Adrenal gland (tissue), 9 donors: ENCODE measurements at regions not wholly inside any gene's neighbourhood (a gene's known extent, or its start where the extent isn't known, plus 50 kb on each side); places are given as distances from the start of the nearest gene placed in this dataset.

Source experiments
- DNase-seq, 7 donors: peaks; one replicate each; pipeline ENCODE4 v3.0.0-alpha.2; 2019 to 2020
- H3K27ac ChIP-seq, 5 donors: fragments of 200-600 bp; sonication (generic) in 4 of 5; 1 replicate in 3 of 5; 2 replicates in 2 of 5; pipeline versions ENCODE4 v1.5.1 to v1.8.0; 2016 to 2020; ENCODE audit warnings: mild to moderate bottlenecking in 1 of 5
- H3K27me3 ChIP-seq: fragments of 200-600 bp; 2 replicates; pipeline ENCODE4 v1.8.0; 2021
- H3K36me3 ChIP-seq, 2 donors: fragments of 200-600 bp; replicated peaks in 1 of 2; 1 replicate in 1 of 2; 2 replicates in 1 of 2; pipeline versions ENCODE4 v1.5.1 to v1.8.0; 2018 to 2022
- H3K4me1 ChIP-seq, 2 donors: fragments of 200-600 bp; replicated peaks in 1 of 2; 1 replicate in 1 of 2; 2 replicates in 1 of 2; pipeline versions ENCODE4 v1.5.1 to v1.8.0; 2018 to 2021
- H3K4me3 ChIP-seq, 4 donors: fragments of 200-600 bp; sonication (generic) in 3 of 4; one replicate each; pipeline ENCODE4 v1.5.1; 2016 to 2018
- H3K9me3 ChIP-seq, 3 donors: fragments of 200-600 bp; sonication (generic) in 1 of 3; replicated peaks in 1 of 3; 1 replicate in 2 of 3; 2 replicates in 1 of 3; pipeline versions ENCODE4 v1.5.1 to v1.8.0; 2016 to 2021
- CTCF ChIP-seq, 6 experiments: fragments of 450-650 bp in 4 of 6; fragments of 200-600 bp in 2 of 6; sonication (generic) in 1 of 6; IDR thresholded peaks; 1 replicate in 5 of 6; 2 replicates in 1 of 6; pipeline versions ENCODE4 v1.5.1 to v1.8.0; 2016 to 2021; ENCODE audit warnings: antibody characterized with exemption in 6 of 6, mild to moderate bottlenecking in 2 of 6, moderate library complexity in 1 of 6
- POLR2A ChIP-seq, 2 donors: fragments of 450-650 bp; IDR thresholded peaks; one replicate each; pipeline ENCODE4 v1.6.1; 2017; ENCODE audit warnings: antibody characterized with exemption in 2 of 2, mild to moderate bottlenecking in 2 of 2, moderate library complexity in 1 of 2
- WGBS, 4 donors: extraction: QIAGEN DNeasy Blood & Tissue Kit in 2 of 4; methylation state at CpG; one replicate each; pipeline versions ENCODE4 v1.1.5 to v1.1.7; 2013 to 2017; 5-methylcytosine and 5-hydroxymethylcytosine counted together
- intact Hi-C, 2 donors: fragments of 100-400 bp; cut with DNase I; formaldehyde crosslinking; loops; one replicate each; pipeline versions ENCODE4 v1.14.1 to v1.15.0; 2022 to 2023
- donor health status: healthy with polysubstance abuse.
- donor health status: Bipolar disorder and iron deficiency.
- donor health status: DM: yes; HTN: yes; CAD: no.
- donor health status: DM: no; HTN: no; CAD: no.
- donor health status: DM: no; HTN: no; CAD: no.

- no peak for TF ChIP-seq POLR2A (IDR thresholded peaks at IDR 0.05)
- no peak for TF ChIP-seq CTCF (IDR thresholded peaks at IDR 0.05)
- H3K27ac ChIP-seq, result no peak overlapping the region
- H3K4me3 ChIP-seq, result no peak overlapping the region
- DNase-seq, result no peak
- H3K36me3 ChIP-seq, result no peaks in the 10 kb centered on the region
- H3K4me1 ChIP-seq, result no peaks in the 10 kb centered on the region
- 75 to 84% (median 80%) methylated on average over 5 of the region's 5 CpGs for WGBS, 4 donors
- intact Hi-C loops, result no loop called here
- H3K9me3 ChIP-seq, result no peaks in the 10 kb centered on the region
- peaks cover 4% of the 10 kb centered on the region for H3K27me3 ChIP-seq
Observed at GRCh38 chr3:25887907-25888306, 98.0 kb downstream of the OXSM start.

- intact Hi-C loops, result no loop called here
Observed at GRCh38 chr3:25888892-25889524, 99.1 kb downstream of the OXSM start.

GRCh38 chr3:25889525-25889917 lies 99.6 kb downstream of the OXSM start:
- Histone ChIP-seq H3K27me3 (peaks cover 4% of the 10 kb centered on the region), H3K9me3 (no peaks in the 10 kb centered on the region), H3K36me3 (no peaks in the 10 kb centered on the region), H3K4me1 (no peaks in the 10 kb centered on the region), H3K27ac (no peak overlapping the region), H3K4me3 (no peak overlapping the region)
- intact Hi-C loops, result no loop called here
- TF ChIP-seq CTCF (IDR thresholded peaks at IDR 0.05) (no peak), POLR2A (IDR thresholded peaks at IDR 0.05) (no peak)
- 87 to 96% (median 90%) methylated on average over 2 of the region's 2 CpGs for WGBS, 4 donors
- no peak for DNase-seq

More at GRCh38 chr3:25888892-25889524, 99.1 kb downstream of the OXSM start:
- no peaks in the 10 kb centered on the region for H3K4me1 ChIP-seq
- H3K36me3 ChIP-seq, result no peaks in the 10 kb centered on the region
- no peak overlapping the region for H3K27ac ChIP-seq
- no peak for TF ChIP-seq POLR2A (IDR thresholded peaks at IDR 0.05)
- H3K27me3 ChIP-seq, result peaks cover 4% of the 10 kb centered on the region
- H3K4me3 ChIP-seq, result no peak overlapping the region
- no peak for DNase-seq
- H3K9me3 ChIP-seq, result no peaks in the 10 kb centered on the region

GRCh38 chr3:25894101-25894500 lies 104.2 kb downstream of the OXSM start:
- Histone ChIP-seq H3K4me1 (no peaks in the 10 kb centered on the region), H3K9me3 (no peaks in the 10 kb centered on the region), H3K36me3 (no peaks in the 10 kb centered on the region), H3K4me3 (no peak overlapping the region), H3K27me3 (peaks cover 4% of the 10 kb centered on the region), H3K27ac (no peak overlapping the region)
- TF ChIP-seq POLR2A (IDR thresholded peaks at IDR 0.05), result no peak
- TF ChIP-seq CTCF (IDR thresholded peaks at IDR 0.05), result no peak
- DNase-seq, result no peak
- 71 to 91% (median 86%) methylated on average over 3 of the region's 3 CpGs for WGBS, 4 donors
- intact Hi-C loops, result no loop called here

GRCh38 chr3:25895031-25895430 lies 105.1 kb downstream of the OXSM start:
- Histone ChIP-seq H3K4me3 (no peak overlapping the region), H3K4me1 (no peaks in the 10 kb centered on the region), H3K27me3 (peaks cover 4% of the 10 kb centered on the region), H3K27ac (no peak overlapping the region), H3K9me3 (no peaks in the 10 kb centered on the region), H3K36me3 (no peaks in the 10 kb centered on the region)
- whole genome bisulfite sequencing, 4 donors, result 85 to 93% (median 89%) methylated on average over 2 of the region's 2 CpGs
- intact Hi-C loops, result no loop called here
- DNase-seq, result no peak
- TF ChIP-seq POLR2A (IDR thresholded peaks at IDR 0.05), result no peak
- TF ChIP-seq CTCF (IDR thresholded peaks at IDR 0.05), result no peak
